HL-60 (cell line): ENCODE measurements at regions not wholly inside any gene's neighbourhood (a gene's known extent, or its start where the extent isn't known, plus 50 kb on each side); places are given as distances from the start of the nearest gene placed in this dataset.

Source experiments
- GABPA ChIP-seq: IDR thresholded peaks from 2 replicates; pipeline ENCODE4 v1.6.1; 2012; ENCODE audit warnings: low read depth
- TF ChIP-seq, protein P1 (sequence below): IDR thresholded peaks from 2 replicates; pipeline ENCODE4 v1.6.1; 2012; ENCODE audit warnings: low read depth; ENCODE audit not compliant: insufficient replicate concordance
- TF ChIP-seq, protein P2 (sequence below): IDR thresholded peaks from one replicate; pipeline ENCODE4 v1.5.1; 2011; ENCODE audit warnings: low read length, control low read depth, inconsistent platforms; ENCODE audit not compliant: insufficient read depth

DNA sequence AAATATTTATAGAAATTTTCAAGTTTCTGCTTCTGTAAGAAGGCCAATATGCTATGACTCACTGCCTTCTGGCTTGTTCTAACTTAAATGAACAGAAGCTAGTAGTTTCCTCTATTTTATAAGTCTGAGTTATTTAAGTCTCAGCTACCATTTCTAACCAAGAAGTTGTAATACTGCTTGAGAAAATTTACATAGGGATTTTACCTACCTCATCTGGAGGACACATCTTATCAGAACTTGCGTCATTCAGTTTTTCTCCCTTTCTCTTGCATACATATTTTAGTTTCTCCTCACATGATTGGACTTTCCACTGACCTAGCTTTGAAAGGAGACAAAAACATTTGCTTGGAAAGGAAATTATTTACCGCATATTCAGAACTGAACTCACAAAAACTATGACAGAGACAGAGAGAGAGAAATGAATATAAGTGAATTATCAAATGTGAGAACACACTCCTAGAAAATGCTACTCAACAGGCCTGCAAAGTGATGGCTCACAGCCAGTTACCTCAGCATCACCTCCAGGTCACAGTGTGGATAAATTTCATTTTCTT lies 81.1 kb upstream of the CD302 start:
- no peak for TF ChIP-seq GABPA
- TF ChIP-seq, protein P1, sequence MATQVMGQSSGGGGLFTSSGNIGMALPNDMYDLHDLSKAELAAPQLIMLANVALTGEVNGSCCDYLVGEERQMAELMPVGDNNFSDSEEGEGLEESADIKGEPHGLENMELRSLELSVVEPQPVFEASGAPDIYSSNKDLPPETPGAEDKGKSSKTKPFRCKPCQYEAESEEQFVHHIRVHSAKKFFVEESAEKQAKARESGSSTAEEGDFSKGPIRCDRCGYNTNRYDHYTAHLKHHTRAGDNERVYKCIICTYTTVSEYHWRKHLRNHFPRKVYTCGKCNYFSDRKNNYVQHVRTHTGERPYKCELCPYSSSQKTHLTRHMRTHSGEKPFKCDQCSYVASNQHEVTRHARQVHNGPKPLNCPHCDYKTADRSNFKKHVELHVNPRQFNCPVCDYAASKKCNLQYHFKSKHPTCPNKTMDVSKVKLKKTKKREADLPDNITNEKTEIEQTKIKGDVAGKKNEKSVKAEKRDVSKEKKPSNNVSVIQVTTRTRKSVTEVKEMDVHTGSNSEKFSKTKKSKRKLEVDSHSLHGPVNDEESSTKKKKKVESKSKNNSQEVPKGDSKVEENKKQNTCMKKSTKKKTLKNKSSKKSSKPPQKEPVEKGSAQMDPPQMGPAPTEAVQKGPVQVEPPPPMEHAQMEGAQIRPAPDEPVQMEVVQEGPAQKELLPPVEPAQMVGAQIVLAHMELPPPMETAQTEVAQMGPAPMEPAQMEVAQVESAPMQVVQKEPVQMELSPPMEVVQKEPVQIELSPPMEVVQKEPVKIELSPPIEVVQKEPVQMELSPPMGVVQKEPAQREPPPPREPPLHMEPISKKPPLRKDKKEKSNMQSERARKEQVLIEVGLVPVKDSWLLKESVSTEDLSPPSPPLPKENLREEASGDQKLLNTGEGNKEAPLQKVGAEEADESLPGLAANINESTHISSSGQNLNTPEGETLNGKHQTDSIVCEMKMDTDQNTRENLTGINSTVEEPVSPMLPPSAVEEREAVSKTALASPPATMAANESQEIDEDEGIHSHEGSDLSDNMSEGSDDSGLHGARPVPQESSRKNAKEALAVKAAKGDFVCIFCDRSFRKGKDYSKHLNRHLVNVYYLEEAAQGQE = no peak
- TF ChIP-seq, protein P2, sequence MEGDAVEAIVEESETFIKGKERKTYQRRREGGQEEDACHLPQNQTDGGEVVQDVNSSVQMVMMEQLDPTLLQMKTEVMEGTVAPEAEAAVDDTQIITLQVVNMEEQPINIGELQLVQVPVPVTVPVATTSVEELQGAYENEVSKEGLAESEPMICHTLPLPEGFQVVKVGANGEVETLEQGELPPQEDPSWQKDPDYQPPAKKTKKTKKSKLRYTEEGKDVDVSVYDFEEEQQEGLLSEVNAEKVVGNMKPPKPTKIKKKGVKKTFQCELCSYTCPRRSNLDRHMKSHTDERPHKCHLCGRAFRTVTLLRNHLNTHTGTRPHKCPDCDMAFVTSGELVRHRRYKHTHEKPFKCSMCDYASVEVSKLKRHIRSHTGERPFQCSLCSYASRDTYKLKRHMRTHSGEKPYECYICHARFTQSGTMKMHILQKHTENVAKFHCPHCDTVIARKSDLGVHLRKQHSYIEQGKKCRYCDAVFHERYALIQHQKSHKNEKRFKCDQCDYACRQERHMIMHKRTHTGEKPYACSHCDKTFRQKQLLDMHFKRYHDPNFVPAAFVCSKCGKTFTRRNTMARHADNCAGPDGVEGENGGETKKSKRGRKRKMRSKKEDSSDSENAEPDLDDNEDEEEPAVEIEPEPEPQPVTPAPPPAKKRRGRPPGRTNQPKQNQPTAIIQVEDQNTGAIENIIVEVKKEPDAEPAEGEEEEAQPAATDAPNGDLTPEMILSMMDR = no peak
